Thymus (tissue), 11 donors: ENCODE measurements at regions not wholly inside any gene's neighbourhood (a gene's known extent, or its start where the extent isn't known, plus 50 kb on each side); places are given as distances from the start of the nearest gene placed in this dataset.

Experiments used
- DNase-seq, 9 donors: peaks; one replicate each; pipeline ENCODE4 v3.0.0-alpha.2; 2013; ENCODE audit warnings: low spot score in 9 of 9, low read depth in 6 of 9, missing footprints in 1 of 9
- H3K27ac ChIP-seq, 2 donors: one replicate each; pipeline ENCODE4 v1.5.1; 2013; ENCODE audit warnings: control low read depth in 1 of 2, low read depth in 1 of 2, low read length in 1 of 2, mild to moderate bottlenecking in 1 of 2, moderate library complexity in 1 of 2
- H3K27me3 ChIP-seq, 2 donors: one replicate each; pipeline ENCODE4 v1.5.1; 2013; ENCODE audit warnings: low read length in 1 of 2; ENCODE audit not compliant: control insufficient read depth in 2 of 2, insufficient read depth in 1 of 2
- H3K36me3 ChIP-seq, 2 donors: one replicate each; pipeline ENCODE4 v1.5.1; 2013; ENCODE audit warnings: low read length in 1 of 2, mild to moderate bottlenecking in 1 of 2, moderate library complexity in 1 of 2; ENCODE audit not compliant: control insufficient read depth in 2 of 2, insufficient read depth in 2 of 2
- H3K4me1 ChIP-seq, 2 donors: one replicate each; pipeline ENCODE4 v1.5.1; 2013; ENCODE audit warnings: low read length in 2 of 2; ENCODE audit not compliant: control insufficient read depth in 2 of 2, insufficient read depth in 2 of 2
- H3K4me3 ChIP-seq, 2 donors: one replicate each; pipeline ENCODE4 v1.5.1; 2013; ENCODE audit warnings: low read length in 2 of 2, control low read depth in 1 of 2, mild to moderate bottlenecking in 1 of 2
- H3K9me3 ChIP-seq, 2 donors: one replicate each; pipeline ENCODE4 v1.5.1; 2013; ENCODE audit warnings: low read length in 1 of 2, mild to moderate bottlenecking in 1 of 2; ENCODE audit not compliant: control insufficient read depth in 2 of 2, insufficient read depth in 1 of 2
- WGBS: extraction: QIAGEN DNeasy Blood & Tissue Kit; methylation state at CpG from one replicate; pipeline ENCODE4 v1.1.7; 2013; 5-methylcytosine and 5-hydroxymethylcytosine counted together
- donor health status: healthy.

GRCh38 chr1:106615473-106615872 is 441.0 kb upstream of the PRMT6 start:
- Histone ChIP-seq H3K27me3 (no peaks in the 10 kb centered on the region), H3K4me1 (no peaks in the 10 kb centered on the region), H3K4me3 (no peak overlapping the region), H3K27ac (no peak overlapping the region), H3K36me3 (no peaks in the 10 kb centered on the region), H3K9me3 (peaks cover 0 to 9% of the 10 kb centered on the region in 2 donors)
- 88% methylated on average over 2 of the region's 2 CpGs for WGBS
- no peak for DNase-seq

- 91% methylated on average over 11 of the region's 11 CpGs for WGBS
- no peak overlapping the region for H3K4me3 ChIP-seq
- peaks cover 0 to 11% of the 10 kb centered on the region in 2 donors for H3K9me3 ChIP-seq
- no peak for DNase-seq
- H3K4me1 ChIP-seq: no peaks in the 10 kb centered on the region
- no peaks in the 10 kb centered on the region for H3K36me3 ChIP-seq
- H3K27ac ChIP-seq: no peak overlapping the region
- no peaks in the 10 kb centered on the region for H3K27me3 ChIP-seq
Observed at GRCh38 chr1:106619080-106619826, 437.2 kb upstream of the PRMT6 start.

GRCh38 chr1:106619827-106620134 is 436.7 kb upstream of the PRMT6 start:
- 82% methylated on average over 5 of the region's 5 CpGs for WGBS
- peaks cover 0 to 11% of the 10 kb centered on the region in 2 donors for H3K9me3 ChIP-seq
- no peaks in the 10 kb centered on the region for H3K36me3 ChIP-seq
- no peaks in the 10 kb centered on the region for H3K27me3 ChIP-seq
- H3K4me1 ChIP-seq: no peaks in the 10 kb centered on the region
- H3K4me3 ChIP-seq: no peak overlapping the region
- no peak for DNase-seq
- H3K27ac ChIP-seq: no peak overlapping the region

GRCh38 chr1:106620521-106620954 is 435.9 kb upstream of the PRMT6 start:
- Histone ChIP-seq H3K4me1 (no peaks in the 10 kb centered on the region), H3K36me3 (no peaks in the 10 kb centered on the region), H3K9me3 (peaks cover 0 to 11% of the 10 kb centered on the region in 2 donors), H3K4me3 (no peak overlapping the region), H3K27me3 (no peaks in the 10 kb centered on the region), H3K27ac (no peak overlapping the region)
- no peak for DNase-seq
- 97% methylated on average over 7 of the region's 7 CpGs for WGBS

- 93% methylated on average over 2 of the region's 2 CpGs for WGBS
- H3K9me3 ChIP-seq: peaks cover 0 to 11% of the 10 kb centered on the region in 2 donors
- H3K27ac ChIP-seq: no peak overlapping the region
- H3K4me1 ChIP-seq: no peaks in the 10 kb centered on the region
- DNase-seq: no peak
- no peak overlapping the region for H3K4me3 ChIP-seq
- H3K36me3 ChIP-seq: no peaks in the 10 kb centered on the region
- no peaks in the 10 kb centered on the region for H3K27me3 ChIP-seq
Observed at GRCh38 chr1:106621853-106622252, 434.6 kb upstream of the PRMT6 start.

- WGBS: 81% methylated on average over 3 of the region's 3 CpGs
- DNase-seq: no peak
Observed at GRCh38 chr1:106637566-106637965, 418.9 kb upstream of the PRMT6 start.

GRCh38 chr1:106646261-106646784 is 410.2 kb upstream of the PRMT6 start:
- H3K27ac ChIP-seq: no peak overlapping the region
- H3K9me3 ChIP-seq: no peaks in the 10 kb centered on the region
- no peak for DNase-seq
- no peaks in the 10 kb centered on the region for H3K4me1 ChIP-seq
- no peak overlapping the region for H3K4me3 ChIP-seq
- H3K36me3 ChIP-seq: no peaks in the 10 kb centered on the region
- H3K27me3 ChIP-seq: no peaks in the 10 kb centered on the region

More at GRCh38 chr1:106637566-106637965, 418.9 kb upstream of the PRMT6 start:
- Histone ChIP-seq H3K27me3 (no peaks in the 10 kb centered on the region), H3K4me1 (no peaks in the 10 kb centered on the region), H3K27ac (no peak overlapping the region), H3K4me3 (no peak overlapping the region), H3K36me3 (no peaks in the 10 kb centered on the region), H3K9me3 (no peaks in the 10 kb centered on the region)

GRCh38 chr1:106646816-106647215 is 409.7 kb upstream of the PRMT6 start:
- H3K4me1 ChIP-seq: no peaks in the 10 kb centered on the region
- 82% methylated on average over 1 of the region's 1 CpG for WGBS
- H3K27ac ChIP-seq: no peak overlapping the region

GRCh38 chr1:106651028-106651762 is 405.3 kb upstream of the PRMT6 start:
- no peak for DNase-seq
- Histone ChIP-seq H3K36me3 (no peaks in the 10 kb centered on the region), H3K9me3 (peaks cover 0 to 6% of the 10 kb centered on the region in 2 donors), H3K4me3 (no peak overlapping the region), H3K4me1 (no peaks in the 10 kb centered on the region), H3K27me3 (no peaks in the 10 kb centered on the region), H3K27ac (no peak overlapping the region)
- 92% methylated on average over 4 of the region's 4 CpGs for WGBS

More at GRCh38 chr1:106646816-106647215, 409.7 kb upstream of the PRMT6 start:
- Histone ChIP-seq H3K36me3 (no peaks in the 10 kb centered on the region), H3K9me3 (no peaks in the 10 kb centered on the region), H3K4me3 (no peak overlapping the region), H3K27me3 (no peaks in the 10 kb centered on the region)
- no peak for DNase-seq
